ENCODE measurements at regions not wholly inside any gene's neighbourhood (a gene's known extent, or its start where the extent isn't known, plus 50 kb on each side); places are given as distances from the start of the nearest gene placed in this dataset.

DNA sequence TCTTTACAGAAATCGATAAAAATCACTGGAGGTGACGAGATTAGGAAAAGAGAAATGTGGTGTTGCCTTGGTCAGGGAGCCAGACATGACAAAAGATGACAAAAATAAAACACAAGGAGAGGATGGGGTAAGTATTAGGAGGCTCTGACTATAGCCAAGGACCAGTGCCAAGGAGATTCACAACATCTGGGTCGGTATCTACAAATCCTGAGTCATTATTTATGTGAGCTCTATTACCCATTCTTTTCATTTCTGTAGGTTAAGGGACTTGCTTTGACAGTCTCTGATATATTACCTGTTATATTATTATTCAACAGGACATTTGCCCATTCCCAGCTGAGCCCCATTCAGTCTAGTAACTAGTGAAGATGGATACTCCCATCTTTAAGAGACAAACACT lies 120.8 kb downstream of the TYW3 start:
- H3K36me3 ChIP-seq (ENCODE audit: control insufficient read depth in 1 of 2, insufficient read depth in 2 of 2, low read length in 2 of 2), result no peaks in the 10 kb centered on the region
- H2AFZ ChIP-seq (ENCODE audit: insufficient read depth, low read length, poor library complexity), result no peak overlapping the region
- no peaks in the 10 kb centered on the region for H3K27me3 ChIP-seq (ENCODE audit: insufficient read depth, low read length)
- H3K79me2 ChIP-seq (ENCODE audit: control insufficient read depth, insufficient read depth, low read length, poor library complexity), result no peaks in the 10 kb centered on the region
- H2AK5ac ChIP-seq (ENCODE audit: low read length), result no peak overlapping the region
- H3K27ac ChIP-seq (ENCODE audit: low read depth, low read length), result no peak overlapping the region
- H3K79me1 ChIP-seq (ENCODE audit: low read length), result no peaks in the 10 kb centered on the region
- H2BK120ac ChIP-seq (ENCODE audit: insufficient read depth, low read length, poor library complexity), result no peak overlapping the region
- no peak overlapping the region for H4K91ac ChIP-seq (ENCODE audit: low read depth, low read length)
- H3K18ac ChIP-seq (ENCODE audit: low read length), result no peak overlapping the region
- no peak overlapping the region for H3K4ac ChIP-seq (ENCODE audit: low read depth, low read length)
- H3K23ac ChIP-seq (ENCODE audit: low read length), result no peak overlapping the region
- H3K9ac ChIP-seq (ENCODE audit: low read length), result no peak overlapping the region
- DNase-seq, result no peak
- H4K8ac ChIP-seq (ENCODE audit: low read depth, low read length), result no peak overlapping the region
- H3K14ac ChIP-seq (ENCODE audit: low read length), result no peak overlapping the region
- no peak overlapping the region for H4K12ac ChIP-seq (ENCODE audit: low read depth, low read length)
- H2BK12ac ChIP-seq (ENCODE audit: low read length), result no peak overlapping the region
- no CpG with 5 or more reads among the region's 3 CpGs for WGBS (ENCODE audit: extremely low coverage, insufficient coverage, insufficient read length)
- H3K4me3 ChIP-seq (ENCODE audit: low read depth, low read length), result no peak overlapping the region
- no peak overlapping the region for H3K4me2 ChIP-seq (ENCODE audit: low read length)
- H3K4me1 ChIP-seq (ENCODE audit: control insufficient read depth in 1 of 2, insufficient read depth in 2 of 2, low read length in 2 of 2), result no peaks in the 10 kb centered on the region
- H2BK5ac ChIP-seq (ENCODE audit: low read depth, low read length, poor library complexity), result no peak overlapping the region
- no peaks in the 10 kb centered on the region for H3K9me3 ChIP-seq (ENCODE audit: insufficient read depth, low read depth, low read length)

DNA sequence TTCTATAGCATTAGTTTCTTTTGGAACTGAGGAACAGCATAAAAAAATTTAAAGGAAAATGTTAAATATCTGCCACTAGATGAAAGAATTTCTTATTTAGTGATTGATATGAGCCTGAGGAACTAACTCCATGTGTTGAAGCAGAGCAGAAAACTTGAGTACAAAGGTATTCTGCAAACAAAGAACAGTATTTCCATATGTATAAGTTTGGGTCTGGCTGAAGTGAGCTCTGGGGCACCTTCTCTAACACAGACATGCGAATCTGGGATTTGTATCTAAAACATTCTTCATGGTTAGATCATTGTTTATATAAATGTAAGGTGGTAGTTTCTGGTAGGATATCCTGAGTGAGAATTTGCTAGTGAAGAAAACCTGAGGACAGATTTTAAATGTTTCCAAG lies 123.2 kb downstream of the TYW3 start:
- Histone ChIP-seq H2BK120ac (ENCODE audit: insufficient read depth, low read length, poor library complexity) (no peak overlapping the region), H3K4me1 (ENCODE audit: control insufficient read depth in 1 of 2, insufficient read depth in 2 of 2, low read length in 2 of 2) (no peaks in the 10 kb centered on the region), H2AK5ac (ENCODE audit: low read length) (no peak overlapping the region), H4K8ac (ENCODE audit: low read depth, low read length) (no peak overlapping the region), H2AFZ (ENCODE audit: insufficient read depth, low read length, poor library complexity) (no peak overlapping the region), H3K23ac (ENCODE audit: low read length) (no peak overlapping the region), H3K27me3 (ENCODE audit: insufficient read depth, low read length) (no peaks in the 10 kb centered on the region), H3K9me3 (ENCODE audit: insufficient read depth, low read depth, low read length) (no peaks in the 10 kb centered on the region), H3K4ac (ENCODE audit: low read depth, low read length) (no peak overlapping the region), H2BK12ac (ENCODE audit: low read length) (no peak overlapping the region), H3K14ac (ENCODE audit: low read length) (no peak overlapping the region), H3K18ac (ENCODE audit: low read length) (no peak overlapping the region), H3K9ac (ENCODE audit: low read length) (no peak overlapping the region), H4K91ac (ENCODE audit: low read depth, low read length) (no peak overlapping the region), H3K4me2 (ENCODE audit: low read length) (no peak overlapping the region), H3K36me3 (ENCODE audit: control insufficient read depth in 1 of 2, insufficient read depth in 2 of 2, low read length in 2 of 2) (no peaks in the 10 kb centered on the region), H2BK5ac (ENCODE audit: low read depth, low read length, poor library complexity) (no peak overlapping the region), H4K12ac (ENCODE audit: low read depth, low read length) (no peak overlapping the region), H3K79me1 (ENCODE audit: low read length) (no peaks in the 10 kb centered on the region), H3K27ac (ENCODE audit: low read depth, low read length) (no peak overlapping the region), H3K79me2 (ENCODE audit: control insufficient read depth, insufficient read depth, low read length, poor library complexity) (no peaks in the 10 kb centered on the region), H3K4me3 (ENCODE audit: low read depth, low read length) (no peak overlapping the region)
- DNase-seq, result no peak
- no CpG with 5 or more reads among the region's 1 CpG for WGBS (ENCODE audit: extremely low coverage, insufficient coverage, insufficient read length)

DNA sequence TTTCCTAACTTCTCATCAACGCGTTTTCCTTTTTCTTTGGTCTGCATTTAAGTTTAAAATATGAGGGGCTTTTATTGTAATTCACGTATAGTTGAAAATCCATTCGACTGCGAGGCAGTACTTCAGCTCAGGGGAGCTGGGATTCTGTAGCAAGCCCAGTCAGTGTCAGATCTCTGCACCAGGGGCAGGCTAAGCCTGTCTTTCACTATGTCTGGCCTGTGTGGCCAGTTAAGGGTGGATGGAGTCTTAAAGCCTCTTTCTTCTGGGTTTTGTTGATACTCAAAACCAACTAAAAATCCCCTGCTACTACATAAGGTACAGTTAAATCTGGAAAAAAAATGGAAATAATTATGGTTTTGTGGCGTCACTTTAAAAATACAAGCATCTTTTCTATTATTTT lies 124.7 kb downstream of the TYW3 start:
- Histone ChIP-seq H2BK120ac (ENCODE audit: insufficient read depth, low read length, poor library complexity) (no peak overlapping the region), H2AFZ (ENCODE audit: insufficient read depth, low read length, poor library complexity) (no peak overlapping the region), H4K8ac (ENCODE audit: low read depth, low read length) (no peak overlapping the region), H3K27ac (ENCODE audit: low read depth, low read length) (no peak overlapping the region), H4K91ac (ENCODE audit: low read depth, low read length) (no peak overlapping the region), H3K79me2 (ENCODE audit: control insufficient read depth, insufficient read depth, low read length, poor library complexity) (no peaks in the 10 kb centered on the region), H2BK5ac (ENCODE audit: low read depth, low read length, poor library complexity) (no peak overlapping the region), H3K14ac (ENCODE audit: low read length) (no peak overlapping the region), H4K12ac (ENCODE audit: low read depth, low read length) (no peak overlapping the region), H3K23ac (ENCODE audit: low read length) (no peak overlapping the region), H2BK12ac (ENCODE audit: low read length) (no peak overlapping the region), H3K4ac (ENCODE audit: low read depth, low read length) (no peak overlapping the region), H3K27me3 (ENCODE audit: insufficient read depth, low read length) (no peaks in the 10 kb centered on the region), H3K4me1 (ENCODE audit: control insufficient read depth in 1 of 2, insufficient read depth in 2 of 2, low read length in 2 of 2) (no peaks in the 10 kb centered on the region), H3K4me3 (ENCODE audit: low read depth, low read length) (no peak overlapping the region), H3K18ac (ENCODE audit: low read length) (no peak overlapping the region), H3K4me2 (ENCODE audit: low read length) (no peak overlapping the region), H2AK5ac (ENCODE audit: low read length) (no peak overlapping the region), H3K79me1 (ENCODE audit: low read length) (no peaks in the 10 kb centered on the region), H3K9me3 (ENCODE audit: insufficient read depth, low read depth, low read length) (peaks cover 3% of the 10 kb centered on the region), H3K9ac (ENCODE audit: low read length) (no peak overlapping the region), H3K36me3 (ENCODE audit: control insufficient read depth in 1 of 2, insufficient read depth in 2 of 2, low read length in 2 of 2) (no peaks in the 10 kb centered on the region)
- DNase-seq, result no peak
- WGBS (ENCODE audit: extremely low coverage, insufficient coverage, insufficient read length), result 100% methylated on average over 2 of the region's 6 CpGs

DNA sequence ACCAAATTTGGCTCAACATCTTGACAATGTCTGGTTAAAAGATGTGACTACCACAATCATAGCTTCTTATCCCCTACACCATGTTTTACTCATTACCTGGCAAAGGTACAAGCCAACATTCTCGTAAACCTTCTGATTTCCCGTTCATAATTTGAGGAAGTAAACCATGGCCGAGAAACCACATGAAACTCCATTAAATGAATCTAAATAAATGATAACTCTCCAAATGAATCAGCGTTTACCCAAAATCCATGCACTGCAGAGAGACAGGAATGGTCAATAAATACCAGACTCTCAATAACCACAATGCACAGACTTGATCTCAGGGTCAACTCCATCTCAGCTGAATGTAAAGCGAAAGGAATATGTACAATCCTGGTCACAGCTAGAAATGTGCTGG lies 125.2 kb downstream of the TYW3 start:
- H3K36me3 ChIP-seq (ENCODE audit: control insufficient read depth in 1 of 2, insufficient read depth in 2 of 2, low read length in 2 of 2), result no peaks in the 10 kb centered on the region
- H3K4me3 ChIP-seq (ENCODE audit: low read depth, low read length), result no peak overlapping the region
- no peak overlapping the region for H4K12ac ChIP-seq (ENCODE audit: low read depth, low read length)
- H3K14ac ChIP-seq (ENCODE audit: low read length), result no peak overlapping the region
- no peak overlapping the region for H2AK5ac ChIP-seq (ENCODE audit: low read length)
- no peaks in the 10 kb centered on the region for H3K27me3 ChIP-seq (ENCODE audit: insufficient read depth, low read length)
- no peak overlapping the region for H2BK12ac ChIP-seq (ENCODE audit: low read length)
- no peaks in the 10 kb centered on the region for H3K4me1 ChIP-seq (ENCODE audit: control insufficient read depth in 1 of 2, insufficient read depth in 2 of 2, low read length in 2 of 2)
- H2BK120ac ChIP-seq (ENCODE audit: insufficient read depth, low read length, poor library complexity), result no peak overlapping the region
- no peak overlapping the region for H3K9ac ChIP-seq (ENCODE audit: low read length)
- H4K91ac ChIP-seq (ENCODE audit: low read depth, low read length), result no peak overlapping the region
- DNase-seq, result no peak
- no peak overlapping the region for H3K23ac ChIP-seq (ENCODE audit: low read length)
- no peaks in the 10 kb centered on the region for H3K79me1 ChIP-seq (ENCODE audit: low read length)
- no peak overlapping the region for H3K4me2 ChIP-seq (ENCODE audit: low read length)
- H3K79me2 ChIP-seq (ENCODE audit: control insufficient read depth, insufficient read depth, low read length, poor library complexity), result no peaks in the 10 kb centered on the region
- no peak overlapping the region for H2AFZ ChIP-seq (ENCODE audit: insufficient read depth, low read length, poor library complexity)
- no peak overlapping the region for H3K27ac ChIP-seq (ENCODE audit: low read depth, low read length)
- no peak overlapping the region for H4K8ac ChIP-seq (ENCODE audit: low read depth, low read length)
- no peak overlapping the region for H2BK5ac ChIP-seq (ENCODE audit: low read depth, low read length, poor library complexity)
- no peak overlapping the region for H3K4ac ChIP-seq (ENCODE audit: low read depth, low read length)
- H3K18ac ChIP-seq (ENCODE audit: low read length), result no peak overlapping the region
- peaks cover 3% of the 10 kb centered on the region for H3K9me3 ChIP-seq (ENCODE audit: insufficient read depth, low read depth, low read length)
- WGBS (ENCODE audit: extremely low coverage, insufficient coverage, insufficient read length), result no CpG with 5 or more reads among the region's 5 CpGs
